HEK293 (cell line): ENCODE measurements at regions not wholly inside any gene's neighbourhood (a gene's known extent, or its start where the extent isn't known, plus 50 kb on each side); places are given as distances from the start of the nearest gene placed in this dataset.

Experiments
- CTCF ChIA-PET: fragments of 350-600 bp; formaldehyde crosslinking; extraction: SDS; loops from one replicate; lab custom pipeline; 2021; ENCODE audit warnings: antibody characterized with exemption; lab: Yijun Ruan, JAX
- POLR2A ChIA-PET: fragments of 300-600 bp; formaldehyde crosslinking; extraction: SDS; loops from one replicate; lab custom pipeline; 2020; ENCODE audit warnings: antibody characterized with exemption, inconsistent platforms; lab: Yijun Ruan, JAX
- H3K27ac ChIP-seq: fragments of 200-500 bp; sonication (Bioruptor generic); 2 replicates; pipeline ENCODE4 v1.5.1; 2014; ENCODE audit warnings: low read depth, low read length, control low read depth, inconsistent platforms; ENCODE audit errors: extremely low read depth
- H3K36me3 ChIP-seq, 2 experiments: fragments of 200-500 bp in 1 of 2; sonication (Bioruptor generic) in 1 of 2; 1 replicate in 1 of 2; 2 replicates in 1 of 2; pipeline ENCODE4 v1.5.1; 2014 to 2017; ENCODE audit warnings: inconsistent platforms in 2 of 2, low read length in 2 of 2; ENCODE audit not compliant: control insufficient read depth in 2 of 2, insufficient read depth in 1 of 2
- H3K4me1 ChIP-seq: fragments of 200-500 bp; sonication (Bioruptor generic); 2 replicates; pipeline ENCODE4 v1.5.1; 2014; ENCODE audit warnings: mild to moderate bottlenecking, low read length, inconsistent platforms; ENCODE audit not compliant: control insufficient read depth, insufficient read depth
- H3K4me3 ChIP-seq: 2 replicates; pipeline ENCODE4 v1.5.1; 2011; ENCODE audit warnings: low read depth, mild to moderate bottlenecking, control low read depth, low read length, moderate library complexity
- H3K9me3 ChIP-seq: fragments of 200-500 bp; sonication (Bioruptor generic); 2 replicates; pipeline ENCODE4 v1.5.1; 2014; ENCODE audit warnings: low read depth, low read length, inconsistent platforms; ENCODE audit not compliant: control insufficient read depth, insufficient read depth
- ATF2 ChIP-seq: fragments of 450-650 bp; formaldehyde crosslinking; IDR thresholded peaks from 2 replicates; pipeline ENCODE4 v1.5.1; 2016; ENCODE audit warnings: missing biosample characterization, missing genetic modification characterization, low read depth
- BCL11B ChIP-seq: fragments of 450-650 bp; formaldehyde crosslinking; IDR thresholded peaks from 2 replicates; pipeline ENCODE4 v1.5.1; 2016; ENCODE audit warnings: low read depth, missing biosample characterization, missing genetic modification characterization
- EGR2 ChIP-seq: fragments of 450-650 bp; formaldehyde crosslinking; IDR thresholded peaks from 2 replicates; pipeline ENCODE4 v1.5.1; 2016; ENCODE audit warnings: low read depth, missing biosample characterization, missing genetic modification characterization
- FEZF1 ChIP-seq: fragments of 450-650 bp; formaldehyde crosslinking; IDR thresholded peaks from 2 replicates; pipeline ENCODE4 v1.5.1; 2016; ENCODE audit warnings: missing biosample characterization, missing genetic modification characterization
- KLF16 ChIP-seq: fragments of 450-650 bp; formaldehyde crosslinking; IDR thresholded peaks from 2 replicates; pipeline ENCODE4 v1.5.1; 2017; ENCODE audit warnings: missing biosample characterization, missing genetic modification characterization
- OVOL3 ChIP-seq: fragments of 450-650 bp; formaldehyde crosslinking; IDR thresholded peaks from 2 replicates; pipeline ENCODE4 v1.5.1; 2016; ENCODE audit warnings: missing biosample characterization, missing genetic modification characterization
- REST ChIP-seq: fragments of 450-650 bp; formaldehyde crosslinking; IDR thresholded peaks from 2 replicates; pipeline ENCODE4 v1.5.1; 2016; ENCODE audit warnings: missing biosample characterization, missing genetic modification characterization
- SALL2 ChIP-seq: fragments of 450-650 bp; formaldehyde crosslinking; IDR thresholded peaks from 2 replicates; pipeline ENCODE4 v1.5.0; 2017; ENCODE audit warnings: missing biosample characterization, mild to moderate bottlenecking, missing genetic modification characterization, borderline replicate concordance
- WT1 ChIP-seq: fragments of 450-650 bp; formaldehyde crosslinking; IDR thresholded peaks from 2 replicates; pipeline ENCODE4 v1.5.1; 2016; ENCODE audit warnings: missing biosample characterization, missing genetic modification characterization
- YY1 ChIP-seq: fragments of 450-650 bp; formaldehyde crosslinking; IDR thresholded peaks from 2 replicates; pipeline ENCODE4 v1.5.1; 2018; ENCODE audit warnings: missing biosample characterization, missing genetic modification characterization
- ZEB2 ChIP-seq: fragments of 450-650 bp; formaldehyde crosslinking; IDR thresholded peaks from 2 replicates; pipeline ENCODE4 v1.5.1; 2016; ENCODE audit warnings: missing biosample characterization, missing genetic modification characterization
- ZFP3 ChIP-seq: fragments of 450-650 bp; formaldehyde crosslinking; IDR thresholded peaks from 2 replicates; pipeline ENCODE4 v1.5.1; 2016; ENCODE audit warnings: low read depth, missing biosample characterization, missing genetic modification characterization
- ZFP37 ChIP-seq: fragments of 450-650 bp; formaldehyde crosslinking; IDR thresholded peaks from 2 replicates; pipeline ENCODE4 v1.5.1; 2016; ENCODE audit warnings: missing biosample characterization, missing genetic modification characterization
- ZNF146 ChIP-seq: fragments of 450-650 bp; formaldehyde crosslinking; IDR thresholded peaks from 2 replicates; pipeline ENCODE4 v1.5.1; 2016; ENCODE audit warnings: missing biosample characterization, missing genetic modification characterization
- ZNF239 ChIP-seq: fragments of 450-650 bp; formaldehyde crosslinking; IDR thresholded peaks from 2 replicates; pipeline ENCODE4 v1.5.1; 2016; ENCODE audit warnings: missing biosample characterization, missing genetic modification characterization
- ZNF280D ChIP-seq: fragments of 450-650 bp; formaldehyde crosslinking; IDR thresholded peaks from 2 replicates; pipeline ENCODE4 v1.5.1; 2016; ENCODE audit warnings: missing biosample characterization, missing genetic modification characterization
- ZNF302 ChIP-seq: fragments of 450-650 bp; formaldehyde crosslinking; IDR thresholded peaks from 2 replicates; pipeline ENCODE4 v1.5.1; 2016; ENCODE audit warnings: missing biosample characterization, missing genetic modification characterization, low read depth
- ZNF37A ChIP-seq: fragments of 450-650 bp; IDR thresholded peaks from 2 replicates; pipeline ENCODE4 v1.5.1; 2018; ENCODE audit warnings: missing biosample characterization, missing genetic modification characterization
- ZNF654 ChIP-seq: fragments of 450-650 bp; formaldehyde crosslinking; IDR thresholded peaks from 2 replicates; pipeline ENCODE4 v1.5.1; 2016; ENCODE audit warnings: low read depth, missing biosample characterization, missing genetic modification characterization
- ZNF692 ChIP-seq: fragments of 450-650 bp; formaldehyde crosslinking; IDR thresholded peaks from 2 replicates; pipeline ENCODE4 v1.5.1; 2016; ENCODE audit warnings: missing biosample characterization, missing genetic modification characterization
- ZNF704 ChIP-seq: fragments of 450-650 bp; formaldehyde crosslinking; IDR thresholded peaks from 2 replicates; pipeline ENCODE4 v1.5.1; 2016; ENCODE audit warnings: missing biosample characterization, missing genetic modification characterization
- ZNF768 ChIP-seq: fragments of 450-650 bp; formaldehyde crosslinking; IDR thresholded peaks from 2 replicates; pipeline ENCODE4 v1.5.1; 2018; ENCODE audit warnings: missing biosample characterization, mild to moderate bottlenecking, missing genetic modification characterization

GRCh38 chr2:242046206-242046826, 176.8 kb downstream of the RTP5 start:
- Histone ChIP-seq H3K4me1 (no peaks in the 10 kb centered on the region), H3K9me3 (no peaks in the 10 kb centered on the region), H3K27ac (no peak overlapping the region), H3K36me3 (no peaks in the 10 kb centered on the region), H3K4me3 (no peak overlapping the region)
- CTCF ChIA-PET: no interaction called here
- TF ChIP-seq ZFP3 (no peak), ZNF768 (tag by site-specific recombination) (no peak), ATF2 (tag by site-specific recombination) (no peak)
- POLR2A ChIA-PET: no interaction called here

- TF ChIP-seq YY1 (tag by site-specific recombination) (no peak), OVOL3 (tag by site-specific recombination) (no peak), ZNF146 (tag by site-specific recombination) (no peak), ZNF302 (tag by site-specific recombination) (no peak), ZNF704 (no peak), ZNF768 (tag by site-specific recombination) (no peak), EGR2 (tag by site-specific recombination) (no peak), ZNF37A (tag by site-specific recombination) (no peak), ZNF692 (tag by site-specific recombination) (no peak)
- ChIA-PET POLR2A (no interaction called here), CTCF (no interaction called here)
- no peaks in the 10 kb centered on the region for H3K4me1 ChIP-seq
- no peak overlapping the region for H3K4me3 ChIP-seq
- no peaks in the 10 kb centered on the region for H3K9me3 ChIP-seq
- no peak overlapping the region for H3K27ac ChIP-seq
- H3K36me3 ChIP-seq: no peaks in the 10 kb centered on the region
Observed at GRCh38 chr2:242047963-242048362, 178.4 kb downstream of the RTP5 start.

GRCh38 chr2:242048479-242048878, 178.9 kb downstream of the RTP5 start:
- H3K9me3 ChIP-seq: no peaks in the 10 kb centered on the region
- no peaks in the 10 kb centered on the region for H3K36me3 ChIP-seq
- TF ChIP-seq ZNF280D (tag by site-specific recombination) (no peak), FEZF1 (tag by site-specific recombination) (no peak), ZEB2 (no peak), ZFP37 (tag by site-specific recombination) (no peak), REST (tag by site-specific recombination) (no peak), ZNF654 (tag by site-specific recombination) (no peak), WT1 (no peak), SALL2 (tag by site-specific recombination) (no peak), KLF16 (tag by site-specific recombination) (no peak), BCL11B (tag by site-specific recombination) (no peak), ZNF146 (tag by site-specific recombination) (no peak), ZNF239 (tag by site-specific recombination) (no peak)
- CTCF ChIA-PET: no interaction called here
- POLR2A ChIA-PET: no interaction called here
- H3K4me1 ChIP-seq: no peaks in the 10 kb centered on the region
- H3K4me3 ChIP-seq: no peak overlapping the region
- H3K27ac ChIP-seq: no peak overlapping the region
